A673 (cell line): ENCODE measurements at regions not wholly inside any gene's neighbourhood (a gene's known extent, or its start where the extent isn't known, plus 50 kb on each side); places are given as distances from the start of the nearest gene placed in this dataset.

Experiments
- BruUV-seq: library from RNA; stranded (reverse); fragments of 400-500 nt; replicated peaks from 2 replicates; lab custom pipeline; 2021; lab: Mats Ljungman, UMichigan
- CTCF ChIA-PET: fragments of 300-600 bp; sonication (Branson Sonifier 250); formaldehyde crosslinking; loops from one replicate; lab custom pipeline; 2022; ENCODE audit warnings: antibody characterized with exemption; lab: Charles Lee
- POLR2A ChIA-PET: fragments of 300-600 bp; sonication (Branson Sonifier 250); formaldehyde crosslinking; loops from one replicate; lab custom pipeline; 2022; ENCODE audit warnings: antibody characterized with exemption; ENCODE audit not compliant: low non-redundant PET; lab: Charles Lee
- DNase-seq: peaks from one replicate; pipeline ENCODE4 v3.0.0-alpha.2; 2015; ENCODE audit warnings: low spot score
- H3K27ac ChIP-seq: fragments of 200-600 bp; sonication (generic); 2 replicates; pipeline ENCODE4 v1.5.1; 2016; ENCODE audit warnings: mixed run types, low read depth, mild to moderate bottlenecking, mixed read lengths, antibody characterized with exemption, low read length; ENCODE audit not compliant: poor library complexity, severe bottlenecking
- H3K27me3 ChIP-seq: fragments of 200-600 bp; sonication (generic); replicated peaks from 2 replicates; pipeline ENCODE4 v1.6.1; 2017; ENCODE audit warnings: mixed run types, low read depth, mild to moderate bottlenecking, mixed read lengths, antibody characterized with exemption, low read length; ENCODE audit not compliant: insufficient read depth, poor library complexity
- H3K36me3 ChIP-seq: fragments of 200-600 bp; sonication (generic); 2 replicates; pipeline ENCODE4 v1.6.1; 2016; ENCODE audit warnings: mixed run types, mild to moderate bottlenecking, mixed read lengths, antibody characterized with exemption, low read length; ENCODE audit not compliant: insufficient read depth, poor library complexity, severe bottlenecking
- H3K4me1 ChIP-seq: fragments of 200-600 bp; sonication (generic); 2 replicates; pipeline ENCODE4 v1.6.1; 2017; ENCODE audit warnings: mixed run types, mild to moderate bottlenecking, mixed read lengths, antibody characterized with exemption, low read length; ENCODE audit not compliant: insufficient read depth, poor library complexity, severe bottlenecking
- H3K4me3 ChIP-seq: fragments of 200-600 bp; sonication (generic); 2 replicates; pipeline ENCODE4 v1.5.1; 2016; ENCODE audit warnings: low read depth, mixed run types, mild to moderate bottlenecking, mixed read lengths, low read length; ENCODE audit not compliant: poor library complexity, severe bottlenecking
- H3K9me3 ChIP-seq: fragments of 200-600 bp; sonication (generic); 2 replicates; pipeline ENCODE4 v1.6.1; 2016; ENCODE audit warnings: mixed run types, low read depth, mild to moderate bottlenecking, mixed read lengths, antibody characterized with exemption, low read length; ENCODE audit not compliant: poor library complexity, severe bottlenecking
- EZH2 ChIP-seq: fragments of 200-600 bp; sonication (generic); IDR thresholded peaks from 2 replicates; pipeline ENCODE4 v1.6.1; 2017; ENCODE audit warnings: borderline replicate concordance, low read depth, mild to moderate bottlenecking, mixed read lengths, antibody characterized with exemption, low read length; ENCODE audit not compliant: poor library complexity, severe bottlenecking
- intact Hi-C: fragments of 100-400 bp; cut with micrococcal nuclease; formaldehyde crosslinking; loops from one replicate; pipeline ENCODE4 v1.10.0; 2022; ENCODE audit not compliant: unreplicated experiment
- microRNA-seq: library from miRNA; unstranded; fragments of <30 nt; microRNA quantifications from one replicate; pipeline ENCODE4 v1.2.0, GENCODE V29; 2021
- TF ChIP-seq, protein P1 (sequence below): fragments of 300-800, 200-600 bp; sonication (generic); conservative IDR thresholded peaks from 2 replicates; pipeline ENCODE4 v1.5.1; 2017; ENCODE audit warnings: low read depth, mild to moderate bottlenecking, antibody characterized with exemption, low read length, moderate library complexity, mixed read lengths

- no peaks in the 10 kb centered on the region for H3K9me3 ChIP-seq
- DNase-seq: no peak
- H3K4me3 ChIP-seq: no peak overlapping the region
- intact Hi-C loops: no loop called here
- no TSS peak for BruUV-seq
- ChIA-PET POLR2A (no interaction called here), CTCF (no interaction called here)
- H3K4me1 ChIP-seq: peaks cover 16% of the 10 kb centered on the region
- TF ChIP-seq EZH2: no peak
- TF ChIP-seq, protein P1, sequence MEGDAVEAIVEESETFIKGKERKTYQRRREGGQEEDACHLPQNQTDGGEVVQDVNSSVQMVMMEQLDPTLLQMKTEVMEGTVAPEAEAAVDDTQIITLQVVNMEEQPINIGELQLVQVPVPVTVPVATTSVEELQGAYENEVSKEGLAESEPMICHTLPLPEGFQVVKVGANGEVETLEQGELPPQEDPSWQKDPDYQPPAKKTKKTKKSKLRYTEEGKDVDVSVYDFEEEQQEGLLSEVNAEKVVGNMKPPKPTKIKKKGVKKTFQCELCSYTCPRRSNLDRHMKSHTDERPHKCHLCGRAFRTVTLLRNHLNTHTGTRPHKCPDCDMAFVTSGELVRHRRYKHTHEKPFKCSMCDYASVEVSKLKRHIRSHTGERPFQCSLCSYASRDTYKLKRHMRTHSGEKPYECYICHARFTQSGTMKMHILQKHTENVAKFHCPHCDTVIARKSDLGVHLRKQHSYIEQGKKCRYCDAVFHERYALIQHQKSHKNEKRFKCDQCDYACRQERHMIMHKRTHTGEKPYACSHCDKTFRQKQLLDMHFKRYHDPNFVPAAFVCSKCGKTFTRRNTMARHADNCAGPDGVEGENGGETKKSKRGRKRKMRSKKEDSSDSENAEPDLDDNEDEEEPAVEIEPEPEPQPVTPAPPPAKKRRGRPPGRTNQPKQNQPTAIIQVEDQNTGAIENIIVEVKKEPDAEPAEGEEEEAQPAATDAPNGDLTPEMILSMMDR: no peak
- no peaks in the 10 kb centered on the region for H3K27me3 ChIP-seq
- H3K36me3 ChIP-seq: no peaks in the 10 kb centered on the region
- H3K27ac ChIP-seq: no peak overlapping the region
These were observed 55.5 kb upstream of the TOPAZ1 start for GRCh38 chr3:44186111-44186672.

GRCh38 chr3:44186712-44187111 is 55.0 kb upstream of the TOPAZ1 start:
- intact Hi-C loops: no loop called here
- POLR2A ChIA-PET: no interaction called here

More at GRCh38 chr3:44186712-44187111, 55.0 kb upstream of the TOPAZ1 start:
- no peaks in the 10 kb centered on the region for H3K36me3 ChIP-seq
- BruUV-seq: no TSS peak
- peaks cover 16% of the 10 kb centered on the region for H3K4me1 ChIP-seq
- no peak for TF ChIP-seq EZH2
- TF ChIP-seq, protein P1: no peak
- no peak overlapping the region for H3K4me3 ChIP-seq
- H3K27me3 ChIP-seq: no peaks in the 10 kb centered on the region
- no peak overlapping the region for H3K27ac ChIP-seq
- H3K9me3 ChIP-seq: no peaks in the 10 kb centered on the region
- DNase-seq: no peak
- CTCF ChIA-PET: no interaction called here

Small RNA genes in the stretch of these regions (microRNA-seq; reads per million reads assigned to microRNA genes)
- gene MIR138-1: 304 reads per million, percentile 72 among the genes with 10 or more reads in this experiment
